Rectal smooth muscle tissue (tissue), 1 donor: ENCODE measurements at regions not wholly inside any gene's neighbourhood (a gene's known extent, or its start where the extent isn't known, plus 50 kb on each side); places are given as distances from the start of the nearest gene placed in this dataset.

Source experiments
- H3K27ac ChIP-seq: one replicate; pipeline ENCODE4 v1.7.0; 2013; ENCODE audit warnings: low read depth, low read length, inconsistent platforms
- H3K27me3 ChIP-seq: one replicate; pipeline ENCODE4 v1.7.0; 2013; ENCODE audit warnings: low read length; ENCODE audit not compliant: control insufficient read depth, insufficient read depth
- H3K36me3 ChIP-seq: one replicate; pipeline ENCODE4 v1.7.0; 2013; ENCODE audit warnings: low read length; ENCODE audit not compliant: control insufficient read depth, insufficient read depth
- H3K4me1 ChIP-seq: one replicate; pipeline ENCODE4 v1.7.0; 2013; ENCODE audit warnings: low read length; ENCODE audit not compliant: control insufficient read depth, insufficient read depth
- H3K4me3 ChIP-seq: one replicate; pipeline ENCODE4 v1.7.0; 2013; ENCODE audit warnings: low read length
- H3K9ac ChIP-seq: one replicate; pipeline ENCODE4 v1.7.0; 2013; ENCODE audit warnings: low read length

GRCh38 chr6:105594821-105595220, 191.9 kb upstream of the PREP start:
- H3K27me3 ChIP-seq = no peaks in the 10 kb centered on the region
- H3K36me3 ChIP-seq = no peaks in the 10 kb centered on the region
- no peaks in the 10 kb centered on the region for H3K4me1 ChIP-seq
- no peak overlapping the region for H3K4me3 ChIP-seq
- H3K9ac ChIP-seq = no peak overlapping the region
- H3K27ac ChIP-seq = no peak overlapping the region

GRCh38 chr6:105593805-105594671, 191.2 kb upstream of the PREP start:
- H3K36me3 ChIP-seq = no peaks in the 10 kb centered on the region
- no peak overlapping the region for H3K9ac ChIP-seq
- H3K4me3 ChIP-seq = no peak overlapping the region
- H3K4me1 ChIP-seq = no peaks in the 10 kb centered on the region
- H3K27me3 ChIP-seq = no peaks in the 10 kb centered on the region
- H3K27ac ChIP-seq = no peak overlapping the region

GRCh38 chr6:105593056-105593690, 190.3 kb upstream of the PREP start:
- Histone ChIP-seq H3K27me3 (no peaks in the 10 kb centered on the region), H3K4me3 (no peak overlapping the region), H3K27ac (no peak overlapping the region), H3K36me3 (no peaks in the 10 kb centered on the region), H3K4me1 (no peaks in the 10 kb centered on the region), H3K9ac (no peak overlapping the region)

GRCh38 chr6:105592329-105592728, 189.4 kb upstream of the PREP start:
- no peak overlapping the region for H3K4me3 ChIP-seq
- no peak overlapping the region for H3K9ac ChIP-seq
- no peak overlapping the region for H3K27ac ChIP-seq
- H3K36me3 ChIP-seq = no peaks in the 10 kb centered on the region
- H3K27me3 ChIP-seq = no peaks in the 10 kb centered on the region
- H3K4me1 ChIP-seq = no peaks in the 10 kb centered on the region

- Histone ChIP-seq H3K27me3 (no peaks in the 10 kb centered on the region), H3K27ac (no peak overlapping the region), H3K4me3 (no peak overlapping the region)
Measured at GRCh38 chr6:105591053-105591452, 188.2 kb upstream of the PREP start.

GRCh38 chr6:105588123-105588710, 185.3 kb upstream of the PREP start:
- no peak overlapping the region for H3K9ac ChIP-seq

More at GRCh38 chr6:105591053-105591452, 188.2 kb upstream of the PREP start:
- Histone ChIP-seq H3K36me3 (no peaks in the 10 kb centered on the region), H3K9ac (no peak overlapping the region), H3K4me1 (no peaks in the 10 kb centered on the region)

GRCh38 chr6:105587349-105588122, 184.7 kb upstream of the PREP start:
- no peak overlapping the region for H3K27ac ChIP-seq
- H3K27me3 ChIP-seq = no peaks in the 10 kb centered on the region
- no peak overlapping the region for H3K4me3 ChIP-seq
- H3K36me3 ChIP-seq = no peaks in the 10 kb centered on the region
- no peaks in the 10 kb centered on the region for H3K4me1 ChIP-seq
- no peak overlapping the region for H3K9ac ChIP-seq

More at GRCh38 chr6:105588123-105588710, 185.3 kb upstream of the PREP start:
- Histone ChIP-seq H3K27ac (no peak overlapping the region), H3K36me3 (no peaks in the 10 kb centered on the region), H3K27me3 (no peaks in the 10 kb centered on the region), H3K4me1 (no peaks in the 10 kb centered on the region), H3K4me3 (no peak overlapping the region)

GRCh38 chr6:105578179-105578707, 175.4 kb upstream of the PREP start:
- no peaks in the 10 kb centered on the region for H3K27me3 ChIP-seq
- H3K27ac ChIP-seq = no peak overlapping the region
- H3K4me1 ChIP-seq = no peaks in the 10 kb centered on the region
- no peak overlapping the region for H3K4me3 ChIP-seq
- no peak overlapping the region for H3K9ac ChIP-seq
- H3K36me3 ChIP-seq = no peaks in the 10 kb centered on the region

- H3K9ac ChIP-seq = no peak overlapping the region
- H3K4me1 ChIP-seq = no peaks in the 10 kb centered on the region
- no peaks in the 10 kb centered on the region for H3K36me3 ChIP-seq
- no peaks in the 10 kb centered on the region for H3K27me3 ChIP-seq
- no peak overlapping the region for H3K27ac ChIP-seq
- H3K4me3 ChIP-seq = no peak overlapping the region
Measured at GRCh38 chr6:105573556-105573955, 170.7 kb upstream of the PREP start.

GRCh38 chr6:105573138-105573537, 170.3 kb upstream of the PREP start:
- Histone ChIP-seq H3K4me1 (no peaks in the 10 kb centered on the region), H3K27ac (no peak overlapping the region), H3K4me3 (no peak overlapping the region), H3K36me3 (no peaks in the 10 kb centered on the region), H3K9ac (no peak overlapping the region), H3K27me3 (no peaks in the 10 kb centered on the region)

GRCh38 chr6:105570416-105570815, 167.5 kb upstream of the PREP start:
- Histone ChIP-seq H3K27me3 (no peaks in the 10 kb centered on the region), H3K9ac (no peak overlapping the region), H3K27ac (no peak overlapping the region), H3K4me3 (no peak overlapping the region), H3K4me1 (no peaks in the 10 kb centered on the region), H3K36me3 (no peaks in the 10 kb centered on the region)

GRCh38 chr6:105569706-105570105, 166.8 kb upstream of the PREP start:
- H3K27ac ChIP-seq = no peak overlapping the region
- no peak overlapping the region for H3K9ac ChIP-seq
- H3K4me3 ChIP-seq = no peak overlapping the region
- no peaks in the 10 kb centered on the region for H3K36me3 ChIP-seq
- H3K4me1 ChIP-seq = no peaks in the 10 kb centered on the region
- no peaks in the 10 kb centered on the region for H3K27me3 ChIP-seq
